GM18873 (cell line): ENCODE measurements at regions not wholly inside any gene's neighbourhood (a gene's known extent, or its start where the extent isn't known, plus 50 kb on each side); places are given as distances from the start of the nearest gene placed in this dataset.

Experiments
- ATAC-seq: cut with Tn5 transposase; IDR thresholded peaks from one replicate; pipeline ENCODE4 v1.9.1; 2021; ENCODE audit warnings: mild to moderate bottlenecking, moderate library complexity, moderate number of reproducible peaks; ENCODE audit not compliant: unreplicated experiment, low FRiP score

- ATAC-seq, result no peak
Measured at GRCh38 chr6:165737396-165737795, 74.4 kb upstream of the PDE10A start.

GRCh38 chr6:165735065-165735464 lies 72.0 kb upstream of the PDE10A start:
- no peak for ATAC-seq

GRCh38 chr6:165733489-165733791 lies 70.4 kb upstream of the PDE10A start:
- no peak for ATAC-seq

GRCh38 chr6:165732696-165733488 lies 69.9 kb upstream of the PDE10A start:
- ATAC-seq, result no peak

GRCh38 chr6:165729307-165729936 lies 66.4 kb upstream of the PDE10A start:
- ATAC-seq, result no peak

- ATAC-seq, result no peak
Measured at GRCh38 chr6:165728216-165728615, 65.2 kb upstream of the PDE10A start.

- no peak for ATAC-seq
Measured at GRCh38 chr6:165726965-165727381, 63.9 kb upstream of the PDE10A start.

DNA sequence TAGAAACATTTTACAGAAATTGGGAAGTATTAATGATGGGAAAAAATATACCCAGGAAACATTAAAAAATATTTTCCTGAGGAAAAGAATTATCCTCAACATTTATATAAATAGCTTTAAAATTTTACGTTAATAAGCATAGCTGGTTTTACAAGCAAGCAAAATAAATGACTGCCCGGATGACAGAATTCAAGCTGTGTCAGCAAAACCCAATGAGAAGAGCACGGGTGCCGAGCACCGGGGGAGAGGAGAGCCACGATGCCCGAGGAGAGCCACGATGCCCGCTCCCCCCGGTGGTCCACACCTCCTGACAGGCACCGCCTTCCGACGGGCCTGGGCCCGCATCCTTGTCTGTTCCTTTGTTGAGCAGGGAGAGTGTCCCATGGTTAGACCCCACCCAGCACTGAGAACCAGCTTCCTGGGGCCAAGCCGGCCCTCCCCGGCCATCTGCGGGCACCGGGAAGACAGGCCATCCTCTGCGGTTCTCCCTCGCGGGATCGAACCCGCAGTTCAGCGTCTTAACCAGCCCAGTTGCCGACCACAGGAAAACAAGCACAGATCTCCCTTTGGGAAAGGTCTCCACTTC lies 63.3 kb upstream of the PDE10A start:
- ATAC-seq, result no peak

- no peak for ATAC-seq
Measured at GRCh38 chr6:165725201-165725600, 62.2 kb upstream of the PDE10A start.

DNA sequence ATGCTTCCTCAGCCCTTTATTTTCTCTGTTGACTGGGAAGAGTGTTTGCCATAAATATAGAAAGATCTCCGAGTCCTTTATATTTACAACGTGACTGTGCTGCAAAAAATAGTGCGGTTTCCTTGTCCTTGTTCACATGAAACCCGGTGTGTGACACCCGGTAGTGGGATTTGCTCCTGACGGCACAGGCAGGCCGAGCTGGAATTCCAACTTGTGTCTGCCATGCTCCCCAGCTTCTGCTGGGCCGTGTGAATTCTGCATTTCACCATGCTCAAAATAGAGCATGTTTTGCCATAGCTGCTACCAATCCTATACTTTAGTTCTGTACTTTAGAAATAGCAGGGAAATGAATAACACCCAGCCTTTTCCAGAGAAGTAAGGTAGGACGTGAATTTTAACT lies 60.3 kb upstream of the PDE10A start:
- no peak for ATAC-seq

- no peak for ATAC-seq
Measured at GRCh38 chr6:165722022-165722421, 59.0 kb upstream of the PDE10A start.

GRCh38 chr6:165721356-165721755 lies 58.3 kb upstream of the PDE10A start:
- ATAC-seq, result no peak

DNA sequence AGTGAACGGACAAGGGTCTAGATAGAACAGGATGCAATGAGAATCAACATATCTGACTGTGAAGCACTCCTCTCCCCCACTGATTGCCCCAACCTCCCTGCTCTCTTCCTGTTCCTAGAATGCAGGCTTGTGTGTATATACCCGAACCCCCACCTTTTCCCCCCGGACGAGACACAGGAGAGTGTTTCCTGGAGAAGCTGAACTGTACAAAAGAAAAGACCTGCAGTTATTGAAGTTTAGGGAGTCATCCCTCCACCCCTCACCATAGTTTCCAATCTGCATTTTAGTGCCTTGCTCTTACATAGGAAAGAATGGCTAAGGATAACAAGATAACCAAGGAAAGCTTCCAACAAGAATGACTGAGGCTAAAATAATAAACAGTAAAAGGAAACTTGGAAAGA lies 55.5 kb upstream of the PDE10A start:
- ATAC-seq, result no peak

DNA sequence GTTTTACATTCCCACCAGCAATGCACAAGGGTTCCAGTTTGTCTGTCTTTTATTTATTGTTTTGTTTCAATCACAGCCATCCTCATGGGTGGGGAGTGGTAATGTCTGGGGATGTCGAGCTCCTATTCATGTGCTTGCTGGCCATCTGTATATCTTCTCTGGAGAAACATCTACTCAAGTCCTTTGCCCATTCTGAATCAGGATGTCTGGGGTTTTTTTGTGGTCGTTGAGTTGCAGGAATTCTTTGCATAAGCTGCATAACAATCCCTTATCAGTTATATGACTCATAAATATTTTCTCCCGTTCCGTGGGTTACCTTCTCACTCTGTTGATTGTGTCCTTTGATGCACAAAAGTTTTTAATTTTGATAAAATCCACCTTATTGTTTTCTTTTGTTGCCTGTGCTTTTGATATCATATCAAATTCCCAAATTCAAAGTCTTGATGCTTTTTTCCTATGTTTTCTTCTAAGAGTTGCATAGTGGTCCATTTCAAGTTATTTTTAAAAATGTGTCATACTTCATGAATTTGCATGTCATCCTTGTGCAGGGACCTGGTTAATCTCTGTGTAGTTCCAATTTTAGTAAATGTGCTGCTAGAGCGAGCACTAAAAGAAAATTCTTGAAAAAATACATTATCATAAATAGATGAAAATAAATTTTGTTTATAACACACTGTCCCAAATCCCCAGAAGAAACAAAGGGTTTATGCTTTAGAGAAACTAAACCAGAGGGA lies 54.9 kb upstream of the PDE10A start:
- ATAC-seq, result no peak

DNA sequence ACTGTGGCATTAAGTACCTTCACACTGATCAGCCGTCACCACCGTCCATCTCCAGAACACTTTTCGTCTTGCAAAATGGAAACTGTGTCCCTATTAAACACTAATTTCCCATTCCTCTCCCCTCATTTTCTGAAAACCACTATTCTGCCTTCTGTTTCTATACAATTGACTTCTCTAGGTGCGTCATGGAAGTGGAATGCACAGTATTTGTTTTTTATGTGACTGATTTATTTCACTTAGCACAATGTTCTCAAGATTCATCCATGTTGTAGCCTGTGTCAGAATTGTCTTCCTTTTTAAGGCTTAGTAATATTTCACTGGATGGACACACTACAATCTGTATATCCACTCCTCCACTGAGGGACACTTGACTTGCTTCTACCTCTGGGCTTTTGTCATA lies 53.8 kb upstream of the PDE10A start:
- ATAC-seq, result no peak

- ATAC-seq, result no peak
Measured at GRCh38 chr6:165715428-165715827, 52.4 kb upstream of the PDE10A start.

DNA sequence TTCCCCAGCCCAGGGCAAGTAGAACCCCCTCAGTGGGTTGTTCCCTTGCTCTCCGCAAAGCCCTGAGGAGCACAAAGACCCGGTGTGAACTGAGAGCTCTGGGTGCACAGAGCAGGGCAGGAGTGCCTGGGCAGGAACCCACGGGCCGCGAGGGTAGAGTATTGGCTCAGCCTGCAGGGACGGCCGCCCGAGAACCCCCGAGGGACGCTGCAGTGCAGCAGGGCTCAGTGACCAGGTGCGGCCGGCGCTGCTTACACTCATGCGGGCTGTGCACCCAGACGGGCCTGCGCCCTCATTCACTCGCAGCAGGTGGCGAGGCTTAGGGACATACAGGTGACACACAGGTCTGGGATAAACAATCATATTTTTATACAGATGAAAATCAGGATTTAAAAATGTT lies 51.9 kb upstream of the PDE10A start:
- no peak for ATAC-seq

GRCh38 chr6:165713845-165714466 lies 50.9 kb upstream of the PDE10A start:
- no peak for ATAC-seq
